ENCODE measurements at regions not wholly inside any gene's neighbourhood (a gene's known extent, or its start where the extent isn't known, plus 50 kb on each side); places are given as distances from the start of the nearest gene placed in this dataset.

GRCh38 chr18:40018266-40018665 is 1936.8 kb upstream of the PIK3C3 start:
- TF ChIP-seq POLR2A (IDR thresholded peaks at IDR 0.05) (no peak), CTCF (IDR thresholded peaks at IDR 0.05) (no peak)

GRCh38 chr18:40017021-40017420 is 1938.0 kb upstream of the PIK3C3 start:
- DNase-seq: no peak
- H3K27me3 ChIP-seq: no peaks in the 10 kb centered on the region
- no peak overlapping the region for H3K4me3 ChIP-seq
- no peak overlapping the region for H3K27ac ChIP-seq
- TF ChIP-seq POLR2A (IDR thresholded peaks at IDR 0.05) (no peak), CTCF (IDR thresholded peaks at IDR 0.05) (no peak)
- no peaks in the 10 kb centered on the region for H3K36me3 ChIP-seq
- no peaks in the 10 kb centered on the region for H3K4me1 ChIP-seq
- no peaks in the 10 kb centered on the region for H3K9me3 ChIP-seq

More at GRCh38 chr18:40018266-40018665, 1936.8 kb upstream of the PIK3C3 start:
- H3K27ac ChIP-seq: no peak overlapping the region
- H3K4me3 ChIP-seq: no peak overlapping the region
- no peaks in the 10 kb centered on the region for H3K36me3 ChIP-seq
- H3K27me3 ChIP-seq: no peaks in the 10 kb centered on the region
- no peaks in the 10 kb centered on the region for H3K4me1 ChIP-seq
- H3K9me3 ChIP-seq: no peaks in the 10 kb centered on the region
- DNase-seq: no peak

- Histone ChIP-seq H3K36me3 (no peaks in the 10 kb centered on the region), H3K9me3 (no peaks in the 10 kb centered on the region), H3K4me1 (no peaks in the 10 kb centered on the region), H3K27me3 (no peaks in the 10 kb centered on the region), H3K27ac (no peak overlapping the region), H3K4me3 (no peak overlapping the region)
- DNase-seq: no peak
- TF ChIP-seq POLR2A (IDR thresholded peaks at IDR 0.05) (no peak), CTCF (IDR thresholded peaks at IDR 0.05) (no peak)
Measured at GRCh38 chr18:40016405-40016804, 1938.6 kb upstream of the PIK3C3 start.

- Histone ChIP-seq H3K36me3 (no peaks in the 10 kb centered on the region), H3K27ac (no peak overlapping the region), H3K27me3 (no peaks in the 10 kb centered on the region), H3K4me1 (no peaks in the 10 kb centered on the region), H3K4me3 (no peak overlapping the region), H3K9me3 (no peaks in the 10 kb centered on the region)
- no peak for DNase-seq
- TF ChIP-seq CTCF (IDR thresholded peaks at IDR 0.05): no peak
- no peak for TF ChIP-seq POLR2A (IDR thresholded peaks at IDR 0.05)
Measured at GRCh38 chr18:40013001-40013609, 1941.9 kb upstream of the PIK3C3 start.

GRCh38 chr18:40011201-40011600 is 1943.8 kb upstream of the PIK3C3 start:
- H3K36me3 ChIP-seq: no peaks in the 10 kb centered on the region
- TF ChIP-seq CTCF (IDR thresholded peaks at IDR 0.05): no peak
- TF ChIP-seq POLR2A (IDR thresholded peaks at IDR 0.05): no peak
- H3K9me3 ChIP-seq: no peaks in the 10 kb centered on the region

GRCh38 chr18:40006634-40007033 is 1948.4 kb upstream of the PIK3C3 start:
- no peak for DNase-seq
- Histone ChIP-seq H3K36me3 (no peaks in the 10 kb centered on the region), H3K27me3 (no peaks in the 10 kb centered on the region), H3K27ac (no peak overlapping the region), H3K9me3 (no peaks in the 10 kb centered on the region), H3K4me3 (no peak overlapping the region), H3K4me1 (no peaks in the 10 kb centered on the region)
- TF ChIP-seq CTCF (IDR thresholded peaks at IDR 0.05) (no peak), POLR2A (IDR thresholded peaks at IDR 0.05) (no peak)

More at GRCh38 chr18:40011201-40011600, 1943.8 kb upstream of the PIK3C3 start:
- DNase-seq: no peak
- Histone ChIP-seq H3K4me3 (no peak overlapping the region), H3K27me3 (no peaks in the 10 kb centered on the region), H3K4me1 (no peaks in the 10 kb centered on the region), H3K27ac (no peak overlapping the region)

All from Peyer's patch (tissue), 4 donors.